HL-60 (cell line): ENCODE measurements at regions not wholly inside any gene's neighbourhood (a gene's known extent, or its start where the extent isn't known, plus 50 kb on each side); places are given as distances from the start of the nearest gene placed in this dataset.

Experiments
- DNase-seq, 2 experiments: peaks; one replicate each; pipeline ENCODE4 v3.0.0-alpha.2; 2010 to 2020; ENCODE audit warnings: low read depth in 1 of 2, low spot score in 1 of 2
- H3K27ac ChIP-seq: fragments of 250-450 bp; sonication (Bioruptor Pico); replicated peaks from 2 replicates; pipeline ENCODE4 v1.5.1; 2020; ENCODE audit warnings: mild to moderate bottlenecking, moderate library complexity
- H3K27me3 ChIP-seq: fragments of 250-450 bp; sonication (Bioruptor Pico); 2 replicates; pipeline ENCODE4 v1.5.1; 2021; ENCODE audit warnings: mild to moderate bottlenecking, moderate library complexity; ENCODE audit not compliant: insufficient read depth, poor library complexity, severe bottlenecking
- H3K4me3 ChIP-seq: replicated peaks from 2 replicates; pipeline ENCODE4 v1.5.1; 2011; ENCODE audit warnings: mild to moderate bottlenecking, control low read depth, low read length; ENCODE audit not compliant: insufficient read depth
- GABPA ChIP-seq: IDR thresholded peaks from 2 replicates; pipeline ENCODE4 v1.6.1; 2012; ENCODE audit warnings: low read depth
- POLR2AphosphoS5 ChIP-seq: IDR thresholded peaks from 2 replicates; pipeline ENCODE4 v1.6.1; 2012; ENCODE audit warnings: low read depth
- SPI1 ChIP-seq: IDR thresholded peaks from 2 replicates; pipeline ENCODE4 v1.6.1; 2012; ENCODE audit warnings: low read depth, mild to moderate bottlenecking, borderline replicate concordance
- TF ChIP-seq, protein P1 (sequence below): IDR thresholded peaks from 2 replicates; pipeline ENCODE4 v1.6.1; 2012; ENCODE audit warnings: low read depth; ENCODE audit not compliant: insufficient replicate concordance
- TF ChIP-seq, protein P2 (sequence below): IDR thresholded peaks from one replicate; pipeline ENCODE4 v1.5.1; 2011; ENCODE audit warnings: low read length, control low read depth, inconsistent platforms; ENCODE audit not compliant: insufficient read depth

DNA sequence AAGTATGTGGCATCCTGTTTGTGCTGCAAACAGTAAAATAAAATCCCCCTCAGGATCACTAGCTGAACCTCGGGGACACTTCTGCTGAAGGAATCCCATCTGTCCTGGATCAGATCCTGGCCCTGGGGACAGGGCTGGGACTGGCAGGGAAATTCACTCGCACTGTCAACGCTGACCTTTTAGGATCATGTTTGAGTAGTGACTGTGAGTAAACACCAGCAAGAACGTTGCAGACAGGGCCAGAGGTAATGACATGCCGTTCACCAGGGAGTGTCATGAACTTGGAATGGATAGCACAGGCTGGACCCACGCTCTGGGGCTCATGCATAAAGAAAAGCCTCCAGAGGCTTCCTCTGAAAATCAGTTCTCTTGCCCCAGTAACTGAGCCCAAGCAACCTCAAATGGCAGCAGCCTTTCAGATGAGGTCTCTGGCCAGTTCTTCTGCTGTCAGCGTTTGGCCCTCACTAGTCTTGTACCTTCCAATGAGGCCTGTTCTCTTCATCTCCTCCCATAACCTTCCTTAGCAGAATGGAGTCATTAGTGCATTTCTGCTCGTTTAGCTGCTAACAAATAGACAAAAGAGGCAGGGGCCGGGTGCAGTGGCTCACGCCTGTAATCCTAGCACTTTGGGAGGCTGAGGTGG is 51.0 kb upstream of the BARX2 start:
- no peaks in the 10 kb centered on the region for H3K27me3 ChIP-seq
- no peak overlapping the region; the same call in 1 of the 2 replicates for H3K4me3 ChIP-seq
- peak overlapping the region; percentile 66 for H3K27ac ChIP-seq
- DNase-seq, result peak in 1 of 2 experiments; percentile 23
- no peak for TF ChIP-seq SPI1
- TF ChIP-seq, protein P1, sequence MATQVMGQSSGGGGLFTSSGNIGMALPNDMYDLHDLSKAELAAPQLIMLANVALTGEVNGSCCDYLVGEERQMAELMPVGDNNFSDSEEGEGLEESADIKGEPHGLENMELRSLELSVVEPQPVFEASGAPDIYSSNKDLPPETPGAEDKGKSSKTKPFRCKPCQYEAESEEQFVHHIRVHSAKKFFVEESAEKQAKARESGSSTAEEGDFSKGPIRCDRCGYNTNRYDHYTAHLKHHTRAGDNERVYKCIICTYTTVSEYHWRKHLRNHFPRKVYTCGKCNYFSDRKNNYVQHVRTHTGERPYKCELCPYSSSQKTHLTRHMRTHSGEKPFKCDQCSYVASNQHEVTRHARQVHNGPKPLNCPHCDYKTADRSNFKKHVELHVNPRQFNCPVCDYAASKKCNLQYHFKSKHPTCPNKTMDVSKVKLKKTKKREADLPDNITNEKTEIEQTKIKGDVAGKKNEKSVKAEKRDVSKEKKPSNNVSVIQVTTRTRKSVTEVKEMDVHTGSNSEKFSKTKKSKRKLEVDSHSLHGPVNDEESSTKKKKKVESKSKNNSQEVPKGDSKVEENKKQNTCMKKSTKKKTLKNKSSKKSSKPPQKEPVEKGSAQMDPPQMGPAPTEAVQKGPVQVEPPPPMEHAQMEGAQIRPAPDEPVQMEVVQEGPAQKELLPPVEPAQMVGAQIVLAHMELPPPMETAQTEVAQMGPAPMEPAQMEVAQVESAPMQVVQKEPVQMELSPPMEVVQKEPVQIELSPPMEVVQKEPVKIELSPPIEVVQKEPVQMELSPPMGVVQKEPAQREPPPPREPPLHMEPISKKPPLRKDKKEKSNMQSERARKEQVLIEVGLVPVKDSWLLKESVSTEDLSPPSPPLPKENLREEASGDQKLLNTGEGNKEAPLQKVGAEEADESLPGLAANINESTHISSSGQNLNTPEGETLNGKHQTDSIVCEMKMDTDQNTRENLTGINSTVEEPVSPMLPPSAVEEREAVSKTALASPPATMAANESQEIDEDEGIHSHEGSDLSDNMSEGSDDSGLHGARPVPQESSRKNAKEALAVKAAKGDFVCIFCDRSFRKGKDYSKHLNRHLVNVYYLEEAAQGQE, result no peak
- TF ChIP-seq, protein P2, sequence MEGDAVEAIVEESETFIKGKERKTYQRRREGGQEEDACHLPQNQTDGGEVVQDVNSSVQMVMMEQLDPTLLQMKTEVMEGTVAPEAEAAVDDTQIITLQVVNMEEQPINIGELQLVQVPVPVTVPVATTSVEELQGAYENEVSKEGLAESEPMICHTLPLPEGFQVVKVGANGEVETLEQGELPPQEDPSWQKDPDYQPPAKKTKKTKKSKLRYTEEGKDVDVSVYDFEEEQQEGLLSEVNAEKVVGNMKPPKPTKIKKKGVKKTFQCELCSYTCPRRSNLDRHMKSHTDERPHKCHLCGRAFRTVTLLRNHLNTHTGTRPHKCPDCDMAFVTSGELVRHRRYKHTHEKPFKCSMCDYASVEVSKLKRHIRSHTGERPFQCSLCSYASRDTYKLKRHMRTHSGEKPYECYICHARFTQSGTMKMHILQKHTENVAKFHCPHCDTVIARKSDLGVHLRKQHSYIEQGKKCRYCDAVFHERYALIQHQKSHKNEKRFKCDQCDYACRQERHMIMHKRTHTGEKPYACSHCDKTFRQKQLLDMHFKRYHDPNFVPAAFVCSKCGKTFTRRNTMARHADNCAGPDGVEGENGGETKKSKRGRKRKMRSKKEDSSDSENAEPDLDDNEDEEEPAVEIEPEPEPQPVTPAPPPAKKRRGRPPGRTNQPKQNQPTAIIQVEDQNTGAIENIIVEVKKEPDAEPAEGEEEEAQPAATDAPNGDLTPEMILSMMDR, result no peak
- TF ChIP-seq GABPA, result no peak
- TF ChIP-seq POLR2AphosphoS5, result no peak

DNA sequence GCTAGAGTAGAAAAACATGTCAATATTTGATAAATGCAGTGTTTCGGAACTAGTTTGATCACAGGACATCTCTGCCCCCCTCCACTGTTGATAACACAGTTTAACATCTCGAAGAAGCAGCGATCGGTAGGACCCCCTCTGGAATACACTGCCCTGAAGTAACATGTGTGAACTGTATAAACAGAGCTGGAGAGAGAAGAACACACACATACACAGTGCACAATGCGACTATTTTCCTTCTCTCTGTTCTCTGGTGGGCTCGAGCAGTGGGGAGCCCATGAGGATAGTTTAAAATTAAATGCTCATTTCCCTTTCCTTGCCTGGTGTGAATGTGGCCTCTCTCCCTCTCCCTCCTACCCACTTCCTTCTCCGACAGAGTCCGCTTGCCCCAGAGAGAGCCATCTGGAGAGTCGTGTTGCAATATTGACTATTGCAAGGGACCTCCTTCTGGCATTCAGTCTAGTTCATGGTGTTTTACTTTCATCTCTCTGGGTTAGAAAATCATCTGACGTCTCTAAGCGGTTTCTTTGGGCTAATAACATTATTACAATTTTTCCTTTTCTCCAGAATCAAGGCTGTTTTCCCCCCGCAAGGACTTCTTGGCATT is 51.6 kb upstream of the BARX2 start:
- no peaks in the 10 kb centered on the region for H3K27me3 ChIP-seq
- H3K27ac ChIP-seq, result peak overlapping the region; percentile 66
- H3K4me3 ChIP-seq, result no peak overlapping the region; the same call in 1 of the 2 replicates
- TF ChIP-seq, protein P1, result no peak
- TF ChIP-seq SPI1 (peak; percentile 93), POLR2AphosphoS5 (peak; percentile 92), GABPA (peak; percentile 44; the same call in 1 of the 2 replicates)
- TF ChIP-seq, protein P2, result no peak
- DNase-seq, result peak; percentile 78 to 94

DNA sequence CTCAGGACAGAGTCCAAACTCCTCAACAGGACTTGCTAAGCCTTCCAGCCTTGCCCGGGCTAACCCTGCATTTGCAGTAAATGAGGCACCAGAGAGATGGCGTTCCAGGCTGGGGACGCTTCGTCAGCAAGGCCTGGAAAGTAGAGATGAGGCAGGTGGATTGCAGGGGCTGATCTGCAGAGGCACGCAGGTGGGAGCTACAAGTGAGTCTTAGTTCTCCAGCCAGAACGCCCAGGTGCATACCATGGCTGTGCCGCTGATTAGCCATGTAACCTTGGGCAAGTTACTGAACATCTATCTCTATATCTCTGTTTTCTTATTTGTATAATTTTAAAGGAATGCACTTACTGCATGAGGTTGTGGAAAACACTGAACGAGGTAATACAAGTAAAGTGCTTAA is 52.7 kb upstream of the BARX2 start:
- Histone ChIP-seq H3K27me3 (no peaks in the 10 kb centered on the region), H3K4me3 (no peak overlapping the region), H3K27ac (no peak overlapping the region)
- no peak for DNase-seq
- no peak for TF ChIP-seq POLR2AphosphoS5
- no peak for TF ChIP-seq SPI1
- no peak for TF ChIP-seq GABPA
- TF ChIP-seq, protein P2, result no peak
- TF ChIP-seq, protein P1, result no peak
